HG02884 (cell line): ENCODE measurements at regions not wholly inside any gene's neighbourhood (a gene's known extent, or its start where the extent isn't known, plus 50 kb on each side); places are given as distances from the start of the nearest gene placed in this dataset.
"Not testable (repeated sequence)": the region's sequence is repeated elsewhere in the genome, so short reads cannot be mapped to it uniquely, and the experiment has no call there.

ENCODE experiments used
- ATAC-seq: cut with Tn5 transposase; IDR thresholded peaks from one replicate; pipeline ENCODE4 v1.9.1; 2021; ENCODE audit warnings: mild to moderate bottlenecking, moderate library complexity; ENCODE audit not compliant: unreplicated experiment

GRCh38 chr3:35194666-35195065, 444.7 kb upstream of the ARPP21 start:
- no peak for ATAC-seq

GRCh38 chr3:35198857-35199256, 440.5 kb upstream of the ARPP21 start:
- ATAC-seq = no peak

- no peak for ATAC-seq
Measured at GRCh38 chr3:35200056-35200455, 439.3 kb upstream of the ARPP21 start.

- no peak for ATAC-seq
Measured at GRCh38 chr3:35201211-35201610, 438.1 kb upstream of the ARPP21 start.

- no peak for ATAC-seq
Measured at GRCh38 chr3:35215525-35216500, 423.5 kb upstream of the ARPP21 start.

- ATAC-seq = no peak
Measured at GRCh38 chr3:35216501-35217266, 422.6 kb upstream of the ARPP21 start.

GRCh38 chr3:35223632-35224394, 415.5 kb upstream of the ARPP21 start:
- no peak for ATAC-seq

GRCh38 chr3:35224565-35225295, 414.6 kb upstream of the ARPP21 start:
- no peak for ATAC-seq

GRCh38 chr3:35241236-35241635, 398.1 kb upstream of the ARPP21 start:
- no peak for ATAC-seq

GRCh38 chr3:35254917-35255316, 384.4 kb upstream of the ARPP21 start:
- ATAC-seq = no peak

- no peak for ATAC-seq
Measured at GRCh38 chr3:35257641-35258040, 381.7 kb upstream of the ARPP21 start.

GRCh38 chr3:35262406-35262805, 376.9 kb upstream of the ARPP21 start:
- ATAC-seq = no peak

GRCh38 chr3:35263477-35263876, 375.8 kb upstream of the ARPP21 start:
- no peak for ATAC-seq

GRCh38 chr3:35266065-35266464, 373.3 kb upstream of the ARPP21 start:
- ATAC-seq = not testable (repeated sequence)

- no peak for ATAC-seq
Measured at GRCh38 chr3:35275768-35276167, 363.6 kb upstream of the ARPP21 start.

- ATAC-seq = no peak
Measured at GRCh38 chr3:35276568-35276967, 362.8 kb upstream of the ARPP21 start.

GRCh38 chr3:35291471-35292236, 347.7 kb upstream of the ARPP21 start:
- ATAC-seq = no peak

GRCh38 chr3:35292568-35292967, 346.8 kb upstream of the ARPP21 start:
- ATAC-seq = no peak

- ATAC-seq = no peak
Measured at GRCh38 chr3:35295906-35296305, 343.4 kb upstream of the ARPP21 start.

GRCh38 chr3:35296533-35296932, 342.8 kb upstream of the ARPP21 start:
- no peak for ATAC-seq
